NCI-H774 (cell line): ENCODE measurements at regions not wholly inside any gene's neighbourhood (a gene's known extent, or its start where the extent isn't known, plus 50 kb on each side); places are given as distances from the start of the nearest gene placed in this dataset.

Experiments
- DNase-seq: peaks from one replicate; lab custom pipeline; 2025; lab: John Stamatoyannopoulos, UW

GRCh38 chr18:73852789-73853549 lies 294.7 kb downstream of the FBXO15 start:
- DNase-seq: no peak

DNA sequence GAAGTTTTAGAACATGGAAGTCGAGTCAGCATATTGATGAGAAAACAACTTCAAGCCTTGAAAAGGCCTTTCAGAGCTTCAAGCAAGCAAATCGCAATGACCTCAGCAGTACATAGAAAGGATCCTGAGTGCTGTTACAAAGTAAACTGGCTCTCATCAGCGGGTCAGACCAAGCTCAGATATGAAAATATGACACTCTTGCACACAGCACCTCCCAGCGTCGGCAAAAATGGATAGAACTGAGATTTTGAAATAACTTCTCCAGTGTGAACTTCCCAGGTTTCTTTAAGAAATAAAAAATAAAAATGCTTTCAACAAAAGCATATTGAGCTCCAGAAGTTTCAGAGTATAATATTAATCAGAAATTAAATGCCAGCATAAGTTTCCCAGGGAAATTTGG lies 296.9 kb downstream of the FBXO15 start:
- no peak for DNase-seq

DNA sequence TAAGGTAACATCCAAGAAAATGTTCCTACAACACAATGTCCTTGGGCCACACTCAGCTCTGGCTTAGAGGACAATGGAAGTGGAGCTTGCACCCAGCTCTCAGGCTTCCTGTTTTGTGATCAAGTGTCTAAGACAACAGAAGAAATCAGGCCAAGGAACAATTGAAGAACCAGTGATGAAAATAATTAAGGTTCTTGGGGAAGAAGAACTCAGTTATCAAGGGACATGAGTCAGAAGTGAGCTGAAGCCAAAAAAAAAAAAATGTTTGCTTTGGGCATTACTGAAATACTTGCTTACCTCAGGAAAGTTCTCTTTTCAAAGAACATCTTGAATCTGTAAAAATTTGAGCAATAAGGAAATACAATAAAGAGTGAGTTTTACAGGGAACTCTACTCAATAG lies 299.0 kb downstream of the FBXO15 start:
- no peak for DNase-seq

DNA sequence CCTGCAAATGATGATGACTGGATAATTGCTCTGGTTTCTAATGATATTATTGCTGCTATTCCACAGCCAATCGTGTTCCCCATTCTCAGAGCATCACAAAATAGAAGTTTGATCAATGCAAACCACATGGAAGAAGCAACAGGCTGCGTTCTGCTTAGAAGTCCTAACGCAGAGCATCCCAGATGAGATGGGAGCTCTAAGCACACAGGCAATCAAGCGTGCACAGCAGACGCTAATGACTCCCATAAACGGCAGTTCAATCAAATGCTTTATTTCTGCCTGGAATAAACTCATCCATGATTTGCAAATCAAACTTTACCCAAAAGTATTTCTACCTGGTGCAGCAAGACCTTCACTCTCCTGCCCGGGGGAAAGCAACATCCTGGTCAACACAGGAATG lies 304.2 kb downstream of the FBXO15 start:
- no peak for DNase-seq

- peak; percentile 9 for DNase-seq
Observed at GRCh38 chr18:73842795-73843394, 304.7 kb downstream of the FBXO15 start.

GRCh38 chr18:73841661-73842060 lies 306.0 kb downstream of the FBXO15 start:
- no peak for DNase-seq

DNA sequence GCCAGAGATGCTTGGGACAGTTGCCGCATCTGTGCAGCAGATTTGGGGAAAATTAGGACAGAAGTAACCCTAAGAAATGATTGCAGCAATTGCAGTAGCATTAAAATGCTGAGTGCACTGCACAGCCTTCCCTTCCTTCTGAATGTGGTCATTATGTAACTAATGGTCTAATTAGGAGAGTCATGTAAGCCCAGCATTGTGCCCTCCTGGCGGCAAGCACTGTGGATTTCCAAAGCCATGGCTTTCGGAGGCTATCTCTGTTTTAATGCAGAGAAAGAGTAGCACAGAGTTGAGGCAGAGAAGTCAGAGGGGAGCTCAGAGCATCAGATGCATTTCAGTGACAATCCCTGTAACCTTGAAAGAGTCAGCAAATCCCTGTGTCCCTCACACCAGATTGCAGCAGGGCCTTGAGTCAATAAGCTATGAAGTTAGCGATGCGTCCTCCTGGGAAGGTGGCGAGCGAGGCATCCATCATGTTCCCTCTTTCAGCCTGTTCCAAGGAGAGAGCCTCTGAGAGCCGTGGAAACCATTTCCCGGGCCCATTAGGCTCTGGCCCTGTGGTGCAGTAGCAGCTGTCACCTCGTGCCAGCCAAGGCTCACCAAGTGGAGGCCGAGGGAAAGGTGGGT lies 307.2 kb downstream of the FBXO15 start:
- DNase-seq: no peak

- no peak for DNase-seq
Observed at GRCh38 chr18:73839441-73839840, 308.2 kb downstream of the FBXO15 start.

GRCh38 chr18:73838107-73838506 lies 309.5 kb downstream of the FBXO15 start:
- DNase-seq: no peak

DNA sequence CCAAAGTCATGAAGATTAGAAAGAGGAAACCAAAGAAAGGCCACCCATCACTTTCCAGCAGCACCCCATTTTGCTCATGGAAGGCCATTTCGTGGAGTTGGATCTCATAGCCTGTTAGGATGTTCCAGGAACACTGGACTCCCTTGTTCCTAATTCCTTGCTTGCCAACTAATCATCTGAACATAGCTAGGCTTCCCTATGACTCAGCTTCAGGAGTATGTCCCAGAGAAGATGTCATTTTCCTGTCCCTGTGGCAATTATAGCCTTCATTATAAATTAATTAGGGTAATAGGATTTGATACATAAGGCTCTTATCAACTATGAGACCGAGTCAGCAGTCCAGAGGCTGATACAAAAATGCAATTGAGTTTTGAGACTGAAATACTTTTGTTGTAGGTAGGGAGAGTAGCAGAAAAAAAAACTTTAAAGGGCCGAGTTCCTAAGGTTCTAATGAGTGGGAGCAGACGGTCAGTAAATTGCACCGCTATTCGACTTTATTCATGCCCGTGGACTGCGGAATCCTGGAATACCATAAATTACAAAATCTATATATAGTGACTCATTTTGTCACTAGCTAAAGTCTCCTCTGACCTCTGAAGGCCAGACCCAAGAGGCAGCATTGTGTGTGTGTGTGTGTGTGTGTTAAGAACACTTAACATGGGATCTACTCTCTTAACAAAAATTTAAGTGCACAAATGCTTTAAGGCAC lies 311.8 kb downstream of the FBXO15 start:
- no peak for DNase-seq

GRCh38 chr18:73835039-73835438 lies 312.6 kb downstream of the FBXO15 start:
- no peak for DNase-seq

DNA sequence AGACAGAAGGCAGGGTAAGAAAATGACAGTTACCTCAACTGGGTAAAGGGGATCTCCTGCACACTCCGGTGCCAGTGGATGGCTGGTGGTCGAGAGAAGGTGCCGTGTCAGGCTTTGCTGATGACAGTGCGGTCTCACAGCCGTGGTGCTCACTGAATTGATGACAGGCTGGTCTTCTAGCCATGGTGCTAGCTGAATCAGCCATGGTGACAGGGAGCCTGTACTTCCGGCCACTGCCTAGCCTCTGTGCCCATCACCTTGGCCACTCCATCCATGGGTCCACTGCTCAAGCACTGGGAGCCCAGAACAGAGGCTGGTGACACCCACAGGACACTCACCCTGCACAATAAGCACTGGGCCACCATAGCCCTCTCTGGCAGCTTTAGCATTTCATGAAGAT lies 315.9 kb downstream of the FBXO15 start:
- no peak for DNase-seq

DNA sequence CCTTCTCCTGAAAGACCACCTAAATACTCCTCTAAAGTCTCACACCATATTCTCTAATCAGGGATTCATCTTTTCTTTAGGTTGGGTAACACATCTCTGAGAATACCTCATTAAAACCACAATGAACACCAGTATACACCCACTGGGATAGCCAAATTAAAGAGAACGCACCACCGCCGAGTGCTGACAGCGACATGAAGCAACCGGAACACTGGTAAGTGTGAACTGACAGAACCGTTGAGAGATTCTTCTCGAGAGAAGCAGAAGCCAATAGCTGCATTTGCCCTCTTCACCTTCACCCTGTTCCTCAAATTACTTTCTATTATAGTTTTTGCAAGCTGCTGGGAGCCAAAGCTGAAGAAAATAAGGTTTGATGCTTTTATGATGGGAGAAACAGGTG lies 318.5 kb downstream of the FBXO15 start:
- no peak for DNase-seq

- DNase-seq: no peak
Observed at GRCh38 chr18:73827801-73828200, 319.8 kb downstream of the FBXO15 start.

DNA sequence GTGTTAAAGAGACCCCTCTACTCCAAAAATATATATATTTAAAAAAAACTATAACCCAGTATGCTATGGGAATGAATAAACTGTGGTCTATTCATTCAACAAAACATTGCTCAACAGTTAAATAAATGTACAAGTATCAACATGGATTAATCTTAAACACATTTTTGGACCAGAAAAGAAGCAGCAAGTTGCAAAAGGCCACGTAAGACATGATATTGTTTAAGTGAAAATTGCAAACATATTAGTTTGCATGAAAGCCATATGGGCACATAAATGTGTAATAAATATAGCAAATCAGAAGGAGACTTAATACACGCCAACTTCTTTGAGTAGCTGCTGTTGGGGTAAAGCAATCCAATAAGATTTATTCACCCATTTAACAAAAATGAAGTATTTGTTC lies 321.5 kb downstream of the FBXO15 start:
- no peak for DNase-seq

DNA sequence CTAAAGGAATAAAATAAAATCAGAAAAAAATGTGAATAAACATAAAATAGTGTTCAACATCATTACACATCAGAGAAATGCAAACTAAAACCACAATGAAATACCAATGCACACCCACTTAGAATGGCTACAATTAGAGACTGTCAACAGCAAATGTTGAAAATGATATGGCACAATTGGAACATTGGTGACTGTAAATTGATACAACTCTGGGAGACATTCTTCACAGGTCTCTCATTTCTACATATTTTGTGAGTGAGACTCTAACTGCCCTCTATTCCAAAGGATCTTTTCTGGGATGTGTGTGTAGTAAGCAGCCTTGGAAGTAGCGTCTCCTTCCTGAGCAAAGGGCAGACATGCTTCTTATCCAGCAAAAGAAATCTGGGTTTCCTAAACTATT lies 323.0 kb downstream of the FBXO15 start:
- DNase-seq: no peak

- no peak for DNase-seq
Observed at GRCh38 chr18:73812423-73812822, 335.2 kb downstream of the FBXO15 start.

GRCh38 chr18:73807551-73808192 lies 340.0 kb downstream of the FBXO15 start:
- DNase-seq: no peak

DNA sequence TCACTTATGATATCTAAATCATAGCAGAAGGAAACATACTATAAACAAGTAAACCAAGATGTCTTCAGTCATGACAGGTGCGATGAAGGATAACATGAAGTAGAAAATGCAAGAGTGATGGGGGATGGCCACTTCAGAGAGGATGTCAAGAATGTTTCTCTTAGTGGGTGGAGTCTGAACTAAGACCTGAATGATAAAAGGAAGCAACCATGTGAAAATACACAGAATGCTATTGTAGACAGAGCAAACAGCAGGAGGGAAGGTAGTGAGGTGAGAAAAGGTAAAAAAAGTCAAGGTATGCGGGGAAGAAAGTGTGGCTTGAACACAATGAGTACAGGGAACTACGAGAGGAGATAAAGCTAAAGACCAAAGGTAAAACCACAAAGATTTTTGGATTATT lies 341.6 kb downstream of the FBXO15 start:
- no peak for DNase-seq

GRCh38 chr18:73797419-73797818 lies 350.2 kb downstream of the FBXO15 start:
- DNase-seq: no peak

GRCh38 chr18:73793386-73793785 lies 354.2 kb downstream of the FBXO15 start:
- DNase-seq: no peak

DNA sequence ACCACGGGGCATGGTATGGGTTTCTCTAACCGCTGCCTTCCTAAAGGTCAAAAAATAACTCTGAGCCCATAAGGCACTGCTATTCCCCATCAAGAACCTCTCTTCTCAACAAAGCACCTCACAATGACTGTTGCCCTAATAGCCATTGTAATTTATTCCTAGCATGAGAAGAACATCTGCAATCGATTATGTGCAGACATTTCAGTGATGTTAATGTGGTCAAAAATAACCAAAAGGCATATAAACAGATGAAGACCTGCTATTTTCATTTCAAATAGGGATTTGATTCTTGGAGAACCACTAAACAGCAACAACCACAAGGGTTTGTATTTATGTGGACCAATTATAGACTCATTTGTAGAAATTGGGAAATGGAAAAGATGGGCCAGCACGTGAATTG lies 356.6 kb downstream of the FBXO15 start:
- no peak for DNase-seq
